HepG2 (cell line): ENCODE measurements at regions not wholly inside any gene's neighbourhood (a gene's known extent, or its start where the extent isn't known, plus 50 kb on each side); places are given as distances from the start of the nearest gene placed in this dataset.

Experiments
- KLF16 ChIP-seq, 2 experiments: sonication (generic) in 1 of 2; formaldehyde crosslinking in 1 of 2; IDR thresholded peaks; 2 replicates each; pipeline versions ENCODE4 v1.6.1 to v1.8.0; 2016 to 2023; ENCODE audit warnings: missing genetic modification reagents in 2 of 2, missing compliant biosample characterization in 1 of 2
- RFX5 ChIP-seq: IDR thresholded peaks from 2 replicates; pipeline ENCODE4 v1.6.1; 2011; ENCODE audit warnings: low read depth, low read length, improper control_type of control experiment
- ZNF318 ChIP-seq: sonication (generic); formaldehyde crosslinking; IDR thresholded peaks from 2 replicates; pipeline ENCODE4 v1.4.0; 2020; ENCODE audit warnings: mild to moderate bottlenecking, missing genetic modification reagents
- ZNF407 ChIP-seq: sonication (generic); formaldehyde crosslinking; IDR thresholded peaks from one replicate; pipeline ENCODE4 v1.5.1; 2020; ENCODE audit warnings: mild to moderate bottlenecking, missing genetic modification reagents; ENCODE audit errors: not compliant biosample characterization

GRCh38 chr20:50410343-50410742 is 99.8 kb upstream of the PTPN1 start (continued):
- TF ChIP-seq KLF16 (CRISPR knock-in tag; IDR thresholded peaks at IDR 0.05) (no peak), RFX5 (no peak), ZNF318 (CRISPR knock-in tag) (0 out of 2 replicates have a peak, but pooled peaks have one; percentile 36), ZNF407 (CRISPR knock-in tag) (no peak)
